HG02642 (cell line): ENCODE measurements at regions not wholly inside any gene's neighbourhood (a gene's known extent, or its start where the extent isn't known, plus 50 kb on each side); places are given as distances from the start of the nearest gene placed in this dataset.
A peak's percentile ranks its signal among the peaks of the same experiment; 100 is the strongest.

Source experiments
- ATAC-seq: cut with Tn5 transposase; IDR thresholded peaks from one replicate; pipeline ENCODE4 v1.9.1; 2021; ENCODE audit warnings: mild to moderate bottlenecking; ENCODE audit not compliant: unreplicated experiment, poor library complexity

- no peak for ATAC-seq
Observed at GRCh38 chr1:105891308-105891707, 1165.2 kb upstream of the PRMT6 start.

GRCh38 chr1:105894006-105894405 lies 1162.5 kb upstream of the PRMT6 start:
- no peak for ATAC-seq

GRCh38 chr1:105909811-105910210 lies 1146.7 kb upstream of the PRMT6 start:
- ATAC-seq = no peak

GRCh38 chr1:105914403-105914802 lies 1142.1 kb upstream of the PRMT6 start:
- no peak for ATAC-seq

GRCh38 chr1:105934806-105935205 lies 1121.7 kb upstream of the PRMT6 start:
- ATAC-seq = no peak

- ATAC-seq = no peak
Observed at GRCh38 chr1:105964879-105965278, 1091.6 kb upstream of the PRMT6 start.

GRCh38 chr1:105997516-105997915 lies 1059.0 kb upstream of the PRMT6 start:
- ATAC-seq = no peak

GRCh38 chr1:106022312-106022902 lies 1034.1 kb upstream of the PRMT6 start:
- ATAC-seq = no peak

GRCh38 chr1:106027871-106028270 lies 1028.6 kb upstream of the PRMT6 start:
- no peak for ATAC-seq

GRCh38 chr1:106037526-106037925 lies 1018.9 kb upstream of the PRMT6 start:
- no peak for ATAC-seq

GRCh38 chr1:106038260-106038659 lies 1018.2 kb upstream of the PRMT6 start:
- ATAC-seq = no peak

GRCh38 chr1:106043971-106044370 lies 1012.5 kb upstream of the PRMT6 start:
- no peak for ATAC-seq

- no peak for ATAC-seq
Observed at GRCh38 chr1:106047210-106047609, 1009.3 kb upstream of the PRMT6 start.

GRCh38 chr1:106049595-106049994 lies 1006.9 kb upstream of the PRMT6 start:
- ATAC-seq = no peak

- ATAC-seq = no peak
Observed at GRCh38 chr1:106055855-106056254, 1000.6 kb upstream of the PRMT6 start.

GRCh38 chr1:106061586-106062495 lies 994.6 kb upstream of the PRMT6 start:
- no peak for ATAC-seq

GRCh38 chr1:106063510-106063909 lies 993.0 kb upstream of the PRMT6 start:
- no peak for ATAC-seq

- ATAC-seq = peak; percentile 50
Observed at GRCh38 chr1:106072909-106073600, 983.4 kb upstream of the PRMT6 start.

- ATAC-seq = no peak
Observed at GRCh38 chr1:106080608-106081325, 975.7 kb upstream of the PRMT6 start.

- ATAC-seq = no peak
Observed at GRCh38 chr1:106111044-106111443, 945.4 kb upstream of the PRMT6 start.

GRCh38 chr1:106113851-106114250 lies 942.6 kb upstream of the PRMT6 start:
- no peak for ATAC-seq
